MCF 10A (cell line): ENCODE measurements at regions not wholly inside any gene's neighbourhood (a gene's known extent, or its start where the extent isn't known, plus 50 kb on each side); places are given as distances from the start of the nearest gene placed in this dataset. TPM values are rescaled to one million over a fixed set of nuclear protein-coding genes. Genes with fewer than 3 reads are reported as not detected.

Source experiments
- microRNA-seq: library from miRNA; unstranded; fragments of <30 nt; microRNA quantifications from one replicate; pipeline ENCODE4 v1.2.0, GENCODE V29; 2022

Small RNAs in the stretch of these regions (microRNA-seq; reads per million reads assigned to microRNA genes)
- gene MIR3648-1 (not detected), gene MIR3687-1 (not detected), gene MIR6724-1 (not detected), gene MIR6724-2 (not detected)
